ELR (cell line): ENCODE measurements at regions not wholly inside any gene's neighbourhood (a gene's known extent, or its start where the extent isn't known, plus 50 kb on each side); places are given as distances from the start of the nearest gene placed in this dataset.

Source experiments
- DNase-seq: peaks from one replicate; pipeline ENCODE4 v3.0.0-alpha.2; 2015; ENCODE audit warnings: low read depth

DNA sequence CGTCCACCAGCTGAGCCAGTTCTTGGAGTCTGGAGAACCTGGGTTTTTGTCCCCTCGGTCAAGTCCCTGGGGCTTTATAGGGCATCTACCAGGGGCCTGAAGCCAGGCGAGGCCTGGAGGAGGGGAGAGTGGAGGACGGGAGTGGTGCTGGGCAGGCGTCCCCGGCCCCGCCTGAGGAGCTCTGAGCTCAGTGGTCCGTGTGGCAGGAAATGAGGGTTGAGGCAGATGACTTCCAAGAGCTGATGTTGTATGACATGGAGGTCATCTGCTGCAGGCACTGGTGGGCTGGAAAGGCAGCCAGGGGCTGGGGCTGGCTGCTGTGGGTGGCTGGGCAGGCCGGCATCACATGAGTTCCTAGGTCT lies 118.5 kb upstream of the HS6ST1 start:
- DNase-seq: no peak

DNA sequence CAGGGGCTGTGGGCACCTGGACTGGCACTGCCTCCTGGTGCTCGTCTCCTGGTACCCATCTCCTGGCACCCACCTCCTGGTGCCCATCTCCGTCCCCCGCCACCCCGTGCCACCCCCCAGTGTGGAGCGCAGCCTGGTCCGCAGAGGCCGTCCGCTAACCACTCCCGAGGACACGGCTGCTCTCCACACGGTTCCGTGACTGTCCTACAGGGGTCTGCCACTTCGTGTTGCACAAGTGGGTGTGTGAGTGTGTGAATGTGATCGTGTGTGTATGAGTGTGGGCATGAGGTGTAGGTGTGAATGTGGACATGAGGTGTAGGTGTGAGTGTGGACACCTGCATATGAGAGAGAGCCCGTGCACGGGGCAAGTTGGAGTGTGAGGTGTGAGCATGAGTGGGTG lies 119.4 kb upstream of the HS6ST1 start:
- no peak for DNase-seq

DNA sequence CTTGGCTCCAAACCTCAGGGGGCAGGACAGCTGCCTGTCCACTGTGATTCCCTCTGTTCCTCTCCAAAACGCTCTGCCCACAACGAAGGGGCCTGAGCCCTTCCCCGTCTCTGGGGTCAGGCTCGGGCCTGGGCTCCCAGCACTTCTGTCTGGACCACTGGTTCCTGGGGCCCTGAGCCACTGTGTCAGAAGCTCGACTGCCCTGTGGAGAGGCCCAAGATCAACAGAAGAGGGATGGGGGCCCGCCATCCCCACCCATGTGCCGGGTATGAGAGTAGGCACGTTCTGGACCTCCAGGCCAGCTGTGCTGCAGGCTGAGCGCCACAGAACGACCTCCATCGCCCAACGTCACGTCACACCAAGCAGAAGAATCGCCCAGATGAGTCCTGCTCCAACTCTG lies 119.9 kb upstream of the HS6ST1 start:
- DNase-seq: no peak

- no peak for DNase-seq
Measured at GRCh38 chr2:128439031-128439790, 120.5 kb upstream of the HS6ST1 start.

- no peak for DNase-seq
Measured at GRCh38 chr2:128439791-128440665, 121.4 kb upstream of the HS6ST1 start.

DNA sequence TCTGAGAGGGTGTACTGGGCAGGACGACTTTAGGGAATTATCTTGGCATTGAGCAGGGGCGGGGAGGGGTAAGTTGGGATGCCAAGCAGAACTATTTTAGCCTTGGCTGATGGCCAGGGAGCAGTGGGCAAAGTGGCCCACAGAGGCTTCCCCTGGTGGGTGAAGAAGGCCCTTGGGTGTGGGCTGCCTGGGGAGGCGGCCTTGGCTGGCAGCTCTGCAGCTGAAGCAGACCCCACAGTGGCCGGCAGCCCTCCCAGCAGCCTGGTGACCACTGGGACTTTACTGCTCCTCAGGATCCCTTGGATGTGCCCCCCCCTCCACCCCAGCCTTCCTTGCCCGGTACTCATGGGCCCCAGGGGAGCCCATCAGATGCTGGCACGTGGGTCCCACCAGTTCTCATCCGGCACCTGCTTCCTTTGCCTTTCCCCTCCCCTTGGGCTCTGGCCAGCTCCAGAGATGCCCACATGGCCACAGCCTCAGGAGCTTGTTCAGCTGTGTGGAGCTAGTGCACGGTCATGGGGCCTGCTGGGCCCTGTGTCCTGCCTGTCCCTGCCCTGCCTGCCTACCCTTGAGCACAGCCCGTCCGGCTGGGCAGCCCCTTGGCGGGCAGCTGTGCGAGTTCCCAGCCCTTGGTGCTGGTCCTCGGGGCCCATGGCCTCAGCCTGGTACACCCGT lies 122.1 kb upstream of the HS6ST1 start:
- DNase-seq: no peak

DNA sequence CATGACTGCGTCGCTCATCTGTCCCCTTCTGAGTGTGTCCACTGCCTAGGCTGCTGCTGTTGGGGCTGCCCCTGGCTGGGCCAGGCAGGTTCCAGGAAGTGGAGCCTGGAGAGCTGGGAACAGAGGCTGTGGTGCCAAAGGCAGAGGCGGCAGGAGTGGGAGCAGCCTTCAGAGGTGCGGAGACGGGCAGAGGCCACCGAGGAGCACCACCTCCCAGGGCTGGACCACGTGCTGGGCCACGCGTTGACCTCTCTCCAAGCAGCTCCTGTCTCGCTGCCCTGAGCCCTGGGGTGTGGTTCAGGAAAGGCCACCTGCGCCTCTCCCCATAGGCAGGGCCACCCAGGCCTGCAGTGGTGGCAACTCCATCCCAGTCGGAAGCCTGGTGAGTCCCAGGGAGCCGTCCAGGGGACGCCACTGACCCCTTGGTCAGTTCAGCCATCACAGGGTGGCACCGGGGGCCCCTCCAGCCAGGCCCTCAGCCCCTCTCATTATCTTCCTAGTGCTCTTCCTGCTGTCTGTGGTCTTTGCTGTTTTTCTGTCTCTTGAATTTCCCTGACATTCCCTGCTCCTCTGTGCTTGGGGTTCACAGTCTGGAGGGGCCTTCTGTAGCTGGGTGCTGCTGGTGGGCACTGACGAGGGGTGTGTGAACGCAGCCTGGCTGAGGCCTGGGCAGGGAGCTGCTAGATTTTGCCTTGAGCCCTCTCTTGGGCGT lies 122.8 kb upstream of the HS6ST1 start:
- no peak for DNase-seq

DNA sequence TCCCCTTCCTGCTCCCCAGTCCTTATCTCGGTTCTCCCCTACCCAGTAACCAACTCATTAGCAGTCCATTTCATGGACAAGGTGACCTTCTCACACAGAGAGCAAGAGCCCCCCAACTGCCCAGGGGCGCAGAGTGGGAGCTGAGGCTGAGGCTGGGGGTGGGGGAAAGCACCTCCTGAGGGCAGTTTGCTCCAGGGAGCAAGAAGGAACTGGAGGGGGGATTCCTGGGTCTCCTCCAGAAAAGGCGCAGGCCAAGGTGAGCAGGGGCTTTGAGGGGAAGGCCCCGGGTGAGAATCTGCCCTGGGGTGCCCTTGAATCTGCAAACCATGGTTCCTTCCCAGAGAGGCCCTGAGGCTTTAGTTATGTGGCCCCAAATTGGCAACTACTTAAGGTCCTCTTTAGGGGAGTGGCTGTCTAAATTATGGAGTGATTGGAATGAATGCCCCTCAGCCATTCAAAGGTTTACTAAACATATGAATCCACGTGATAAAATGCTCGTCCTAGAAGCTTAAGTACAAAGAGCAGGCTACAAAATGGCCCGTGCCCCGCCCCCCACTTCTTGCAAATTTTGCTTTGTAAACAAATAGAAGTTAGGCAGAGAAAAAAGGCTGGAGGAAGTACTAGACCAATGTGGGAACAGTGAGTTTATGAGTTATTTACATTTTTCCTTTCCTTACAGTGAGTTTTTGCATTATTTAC lies 123.5 kb upstream of the HS6ST1 start:
- DNase-seq: no peak

DNA sequence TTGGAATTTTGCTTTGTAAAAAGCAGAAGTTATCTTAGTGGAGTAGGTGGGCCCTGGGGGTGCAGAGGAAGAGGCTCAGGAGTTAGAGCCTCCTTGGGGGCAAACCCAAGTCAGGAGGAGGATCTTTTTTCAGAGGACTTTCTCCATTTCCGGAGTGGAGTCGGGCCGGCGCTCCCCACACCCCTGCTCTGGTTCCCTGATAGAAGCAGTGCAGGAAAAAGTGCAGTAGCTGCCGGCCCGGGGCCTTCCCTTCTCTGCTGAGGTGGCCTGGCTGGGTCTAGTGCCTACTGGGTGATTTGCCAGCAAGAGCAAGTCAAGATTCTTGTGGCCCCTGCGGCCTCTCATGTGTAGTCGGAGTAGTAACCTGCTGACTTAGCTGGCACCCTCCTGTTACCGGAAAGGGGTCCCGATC lies 124.2 kb upstream of the HS6ST1 start:
- no peak for DNase-seq

DNA sequence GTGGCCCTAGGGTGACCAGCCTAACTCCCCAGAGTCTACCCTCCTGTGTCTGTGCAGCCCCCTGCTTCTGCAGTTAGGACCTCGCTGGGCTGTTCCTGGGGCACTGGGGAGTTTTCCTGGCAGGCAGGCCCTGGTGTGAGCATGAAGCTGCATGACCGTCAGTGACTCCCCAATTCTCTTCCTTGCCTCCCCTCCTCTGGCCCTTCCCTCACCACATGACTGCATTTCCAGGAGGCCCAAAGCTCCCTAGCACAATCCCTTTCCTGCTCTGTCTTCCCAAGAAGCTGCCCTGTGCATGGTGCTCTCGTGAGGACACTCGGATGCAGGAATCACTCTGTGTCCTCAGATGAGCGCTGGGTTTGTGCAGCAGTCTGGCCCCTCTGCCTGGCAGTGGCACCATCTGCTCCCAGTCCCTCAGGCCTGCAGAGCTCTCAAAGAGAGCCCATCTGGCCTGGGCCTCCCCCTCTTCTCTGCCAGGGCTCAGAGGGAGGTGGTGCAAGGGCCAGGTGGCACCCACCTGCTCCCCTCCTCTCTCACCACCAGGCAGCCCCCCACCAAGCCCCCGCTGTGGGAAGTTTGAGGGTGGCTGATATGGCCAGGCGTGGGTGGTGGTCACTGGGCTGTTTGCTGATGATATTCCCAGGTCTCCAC lies 125.6 kb upstream of the HS6ST1 start:
- DNase-seq: no peak

DNA sequence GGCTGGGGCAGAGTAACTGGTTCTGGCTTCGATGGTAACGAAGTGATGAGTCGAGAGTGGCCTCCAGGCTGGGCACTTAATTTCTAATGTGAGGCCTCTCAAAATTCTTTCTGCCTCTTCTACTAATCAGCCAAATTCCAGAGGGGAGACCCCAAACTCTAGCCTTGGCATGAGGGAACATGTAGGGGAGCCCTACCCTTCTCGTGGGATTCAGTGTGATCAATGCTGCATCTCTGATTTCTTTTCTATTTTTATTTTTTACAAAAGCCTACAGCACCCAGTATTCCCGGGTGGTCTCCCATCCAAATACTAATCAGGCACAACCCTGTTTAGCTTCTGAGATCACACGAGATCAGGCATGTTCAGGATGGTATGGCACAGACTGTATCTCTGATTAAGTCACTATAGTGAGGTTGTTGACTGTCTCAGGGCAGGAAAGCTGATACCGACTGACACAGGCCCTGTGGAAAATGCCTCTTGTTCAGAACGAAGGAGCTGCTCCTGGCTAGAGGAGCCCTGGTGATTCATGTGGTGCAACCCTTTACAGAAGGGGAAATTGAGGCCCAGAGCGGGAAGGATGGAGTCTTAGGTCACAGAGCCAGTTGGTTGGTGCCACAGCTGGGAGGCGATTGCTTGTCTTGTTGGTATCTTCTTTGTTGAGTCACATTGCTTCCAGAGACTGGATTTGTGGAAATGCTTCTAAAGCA lies 126.3 kb upstream of the HS6ST1 start:
- no peak for DNase-seq

- no peak for DNase-seq
Measured at GRCh38 chr2:128445523-128445900, 126.8 kb upstream of the HS6ST1 start.

DNA sequence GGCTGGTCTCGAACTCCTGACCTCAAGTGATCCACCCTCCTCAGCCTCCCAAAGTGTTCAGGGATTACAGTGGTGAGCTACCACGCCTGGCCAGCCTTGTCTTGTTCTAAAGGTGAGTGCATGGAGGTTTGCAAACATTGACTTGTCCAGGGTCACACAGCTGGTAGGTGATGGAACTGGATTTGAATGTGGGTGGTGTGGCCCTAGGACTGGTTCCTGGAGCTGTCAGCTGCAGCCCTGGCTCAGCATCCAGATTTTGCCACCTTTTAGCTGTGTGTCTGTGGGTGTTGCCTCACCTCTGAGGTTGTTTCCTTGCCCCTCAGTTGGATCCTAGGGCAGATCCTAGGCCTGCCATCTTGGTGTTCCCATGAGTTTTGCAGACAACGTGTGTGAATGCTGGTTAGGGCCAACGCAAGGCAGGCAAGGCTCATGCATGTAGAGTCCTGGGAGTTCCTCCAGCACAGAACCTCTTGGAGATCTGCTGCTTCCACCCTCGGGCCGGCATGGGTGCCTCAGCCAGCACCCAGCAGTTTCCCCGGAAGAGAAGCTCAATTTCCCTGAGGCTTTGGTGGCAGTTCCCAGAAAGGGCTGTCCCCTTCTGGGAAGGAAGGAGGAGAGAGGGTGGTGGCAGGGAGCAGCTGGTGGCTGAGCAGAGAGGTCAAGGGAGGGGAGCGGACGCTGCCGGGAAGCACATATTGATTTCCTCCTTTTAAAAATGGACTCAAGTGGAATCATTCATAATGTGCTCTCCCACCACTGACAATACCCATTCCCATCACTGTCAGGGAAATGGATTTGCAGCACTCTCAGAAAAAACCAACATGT lies 127.6 kb upstream of the HS6ST1 start:
- no peak for DNase-seq

GRCh38 chr2:128446874-128447537 lies 128.3 kb upstream of the HS6ST1 start:
- no peak for DNase-seq

DNA sequence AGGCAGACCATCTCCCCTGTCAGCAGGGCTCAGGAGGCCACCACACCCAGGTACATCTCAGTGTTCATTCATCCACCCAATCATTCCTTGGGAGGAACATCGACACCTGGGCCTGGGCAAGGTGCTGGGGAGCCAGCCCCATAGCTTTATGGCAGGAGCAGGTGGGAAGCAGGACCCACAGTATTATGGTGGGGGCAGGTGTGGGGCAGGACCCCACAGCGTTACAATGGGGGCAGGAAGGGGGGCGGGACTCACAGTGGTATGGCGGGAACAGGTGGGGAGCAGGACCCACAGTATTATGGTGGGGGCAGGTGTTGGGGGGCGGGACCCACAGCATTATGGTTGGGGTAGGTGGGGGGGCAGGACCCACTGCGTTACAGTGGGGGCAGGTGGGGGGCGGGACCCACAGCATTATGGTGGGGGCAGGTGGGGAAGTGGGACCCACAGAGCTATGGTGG lies 128.9 kb upstream of the HS6ST1 start:
- no peak for DNase-seq

GRCh38 chr2:128448331-128449225 lies 129.9 kb upstream of the HS6ST1 start:
- DNase-seq: no peak

GRCh38 chr2:128449226-128450061 lies 130.8 kb upstream of the HS6ST1 start:
- DNase-seq: no peak
